ENCODE measurements at regions not wholly inside any gene's neighbourhood (a gene's known extent, or its start where the extent isn't known, plus 50 kb on each side); places are given as distances from the start of the nearest gene placed in this dataset.
"Not testable (repeated sequence)": the region's sequence is repeated elsewhere in the genome, so short reads cannot be mapped to it uniquely, and the experiment has no call there.

DNA sequence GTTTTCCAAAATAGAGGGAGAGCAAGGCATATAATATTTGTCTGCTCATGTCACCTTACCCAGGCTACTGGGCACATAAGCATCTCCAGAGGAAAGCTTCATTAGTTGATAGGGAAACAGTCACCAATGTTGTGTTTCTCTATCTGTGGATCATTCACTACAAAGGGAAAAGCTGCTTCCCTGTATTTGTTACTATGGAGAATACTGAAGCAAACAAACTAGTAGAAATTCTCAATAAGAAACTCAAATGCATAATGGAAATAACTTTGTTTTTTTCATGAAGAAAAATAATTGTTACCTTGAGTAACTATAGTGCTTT, 138.2 kb downstream of the PCSK1 start:
- TF ChIP-seq, protein P1, sequence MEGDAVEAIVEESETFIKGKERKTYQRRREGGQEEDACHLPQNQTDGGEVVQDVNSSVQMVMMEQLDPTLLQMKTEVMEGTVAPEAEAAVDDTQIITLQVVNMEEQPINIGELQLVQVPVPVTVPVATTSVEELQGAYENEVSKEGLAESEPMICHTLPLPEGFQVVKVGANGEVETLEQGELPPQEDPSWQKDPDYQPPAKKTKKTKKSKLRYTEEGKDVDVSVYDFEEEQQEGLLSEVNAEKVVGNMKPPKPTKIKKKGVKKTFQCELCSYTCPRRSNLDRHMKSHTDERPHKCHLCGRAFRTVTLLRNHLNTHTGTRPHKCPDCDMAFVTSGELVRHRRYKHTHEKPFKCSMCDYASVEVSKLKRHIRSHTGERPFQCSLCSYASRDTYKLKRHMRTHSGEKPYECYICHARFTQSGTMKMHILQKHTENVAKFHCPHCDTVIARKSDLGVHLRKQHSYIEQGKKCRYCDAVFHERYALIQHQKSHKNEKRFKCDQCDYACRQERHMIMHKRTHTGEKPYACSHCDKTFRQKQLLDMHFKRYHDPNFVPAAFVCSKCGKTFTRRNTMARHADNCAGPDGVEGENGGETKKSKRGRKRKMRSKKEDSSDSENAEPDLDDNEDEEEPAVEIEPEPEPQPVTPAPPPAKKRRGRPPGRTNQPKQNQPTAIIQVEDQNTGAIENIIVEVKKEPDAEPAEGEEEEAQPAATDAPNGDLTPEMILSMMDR (conservative IDR thresholded peaks at IDR 0.05; ENCODE audit: low read length) = no peak
- DNase-seq (ENCODE audit: low read depth) = no peak
- H3K4me3 ChIP-seq (ENCODE audit: low read length) = no peak overlapping the region

DNA sequence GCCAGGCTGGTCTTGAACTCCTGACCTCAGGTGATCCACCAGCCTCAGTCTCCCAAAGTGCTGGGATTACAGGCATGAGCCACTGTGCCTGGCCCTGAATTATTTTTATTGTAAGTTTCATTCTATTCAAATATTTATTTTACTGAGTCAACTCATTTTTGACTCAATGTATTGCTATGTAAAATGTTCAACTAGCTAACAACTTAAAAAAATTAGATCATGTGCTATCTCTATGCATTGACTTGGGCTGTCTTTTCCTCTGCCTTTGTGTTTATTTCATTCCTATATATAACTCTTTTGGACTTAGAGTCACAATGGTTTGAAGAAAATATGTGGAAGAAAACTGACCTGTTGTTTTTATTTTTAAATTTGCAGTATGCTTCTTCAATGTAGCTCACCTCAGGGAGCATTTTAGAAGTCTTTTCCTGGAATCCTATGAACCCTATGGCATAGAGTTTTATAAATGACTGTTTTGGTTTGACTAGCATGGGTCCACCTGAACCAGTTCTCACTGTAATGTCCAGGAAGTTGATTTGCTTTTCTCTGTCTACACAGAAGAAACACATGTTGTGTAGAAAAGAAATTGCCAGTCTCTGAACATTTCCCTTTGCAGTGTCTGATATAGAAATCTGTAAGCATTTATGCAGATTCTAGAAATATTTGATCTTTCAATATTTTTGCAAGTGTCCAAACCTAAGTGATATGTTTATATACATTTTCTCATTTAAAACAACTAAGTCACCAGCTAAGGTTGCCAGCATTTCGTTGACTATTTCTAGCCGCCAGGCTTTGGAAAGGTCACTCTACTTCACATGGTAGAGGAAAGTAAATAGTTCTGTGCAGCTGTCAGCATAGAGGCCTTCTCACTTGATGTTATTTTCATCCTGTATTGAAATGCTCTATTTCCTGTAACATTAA, 138.8 kb downstream of the PCSK1 start:
- no peak for DNase-seq (ENCODE audit: low read depth)
- TF ChIP-seq, protein P1 (conservative IDR thresholded peaks at IDR 0.05; ENCODE audit: low read length) = no peak

DNA sequence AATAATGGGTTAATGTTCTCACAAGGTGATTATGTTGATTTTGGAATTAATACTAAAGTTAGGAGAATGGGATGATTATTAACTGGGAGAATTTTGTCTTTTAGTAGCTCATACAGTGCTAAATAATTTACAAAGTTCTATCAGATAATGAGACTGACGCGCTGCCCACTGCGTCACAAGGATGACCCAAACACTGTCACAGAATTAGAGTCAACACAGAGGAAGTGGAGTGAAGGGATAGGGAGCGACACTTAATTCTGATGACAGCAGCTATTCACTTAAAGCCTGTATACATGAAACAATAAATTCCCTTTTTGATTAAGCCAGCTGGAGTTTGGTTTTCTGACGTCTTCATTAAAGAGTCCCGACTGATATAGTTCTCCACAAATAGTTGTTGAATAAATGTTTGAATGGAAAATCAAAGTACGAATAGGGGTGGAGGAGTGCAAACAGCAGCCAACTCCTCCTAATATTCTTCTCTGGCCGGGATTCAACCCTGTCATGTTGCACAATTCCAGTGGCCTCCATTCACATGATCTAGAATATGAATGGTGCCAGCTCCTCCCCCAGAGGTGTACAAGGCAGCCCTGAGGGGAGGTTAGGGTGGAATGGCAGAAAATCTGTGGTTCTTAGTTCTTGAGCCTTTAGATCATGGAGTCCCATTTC, 140.3 kb downstream of the PCSK1 start:
- peak; percentile 25 for DNase-seq (ENCODE audit: low read depth)
- TF ChIP-seq, protein P1 (conservative IDR thresholded peaks at IDR 0.05; ENCODE audit: low read length) = no peak
- no peak overlapping the region for H3K4me3 ChIP-seq (ENCODE audit: low read length)

More for the DNA sequence above, 138.8 kb downstream of the PCSK1 start:
- H3K4me3 ChIP-seq (ENCODE audit: low read length) = no peak overlapping the region

DNA sequence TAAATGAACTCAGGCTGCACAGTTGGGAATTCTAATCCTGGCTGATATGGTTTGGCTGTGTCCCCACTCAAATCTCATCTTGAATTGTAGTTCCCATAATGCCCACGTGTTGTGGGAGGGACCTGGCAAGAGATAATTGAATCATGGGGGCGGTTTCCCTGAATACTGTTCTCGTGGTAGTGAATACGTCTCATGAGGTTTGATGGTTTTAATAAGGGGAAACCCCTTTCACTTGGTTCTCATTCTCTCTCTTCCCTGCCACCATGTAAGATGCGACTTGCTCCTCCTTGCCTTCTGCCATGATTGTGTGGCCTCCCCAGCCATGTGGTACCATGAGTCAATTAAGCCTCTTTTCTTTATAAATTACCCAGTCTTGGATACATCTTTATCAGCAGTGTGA, 143.8 kb downstream of the PCSK1 start:
- not testable (repeated sequence) for H3K4me3 ChIP-seq (ENCODE audit: low read length); DNase-seq (ENCODE audit: low read depth)

DNA sequence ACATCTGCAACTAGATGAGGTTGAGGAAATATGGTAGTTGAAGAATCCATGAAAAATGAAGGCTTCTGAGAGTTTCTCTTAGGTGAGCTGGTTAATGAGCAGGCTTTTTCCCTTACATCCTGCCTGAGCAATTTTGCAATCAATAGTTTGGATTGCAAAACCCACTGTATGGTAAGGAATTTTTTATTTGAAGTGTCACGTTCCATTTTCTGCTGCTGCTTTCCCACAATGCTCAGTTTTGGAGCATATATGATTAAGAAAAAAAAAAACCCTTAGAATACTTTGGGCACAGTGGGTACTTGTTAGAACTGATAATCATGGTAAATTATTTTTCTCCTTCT, 144.2 kb downstream of the PCSK1 start:
- DNase-seq (ENCODE audit: low read depth) = peak; percentile 51
- H3K4me3 ChIP-seq (ENCODE audit: low read length) = no peak overlapping the region
- TF ChIP-seq, protein P1 (conservative IDR thresholded peaks at IDR 0.05; ENCODE audit: low read length) = no peak

DNA sequence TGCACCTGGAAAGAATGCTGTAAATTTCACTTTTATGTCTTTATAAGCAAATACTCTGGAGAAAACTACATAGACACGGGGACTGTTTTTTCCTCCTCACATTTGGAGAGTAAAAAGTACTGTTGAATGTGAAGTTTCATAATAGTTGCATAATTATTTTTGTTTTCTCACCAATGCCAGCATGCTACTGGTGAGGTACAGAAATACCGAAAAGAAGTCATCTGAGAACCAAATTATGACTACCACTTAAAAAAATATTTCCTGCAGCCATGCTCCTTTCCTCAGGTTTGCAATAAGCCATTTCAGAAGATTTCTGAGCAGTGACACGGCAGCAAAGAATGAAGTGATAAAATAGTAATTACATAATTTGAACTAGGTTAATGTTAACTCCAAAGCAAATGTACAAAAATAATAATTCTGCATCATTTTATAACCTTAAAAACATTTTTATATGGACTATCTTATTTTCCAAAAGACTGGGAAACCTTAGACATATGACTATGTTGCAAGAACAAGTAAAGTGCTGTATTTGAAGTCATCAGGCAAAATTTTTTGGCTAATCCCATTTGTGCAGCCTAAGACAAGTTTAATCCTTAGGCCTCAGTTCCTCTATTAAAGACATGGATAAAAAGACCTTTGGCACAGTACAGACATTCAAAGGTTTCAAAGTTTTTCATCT, 144.7 kb downstream of the PCSK1 start:
- H3K4me3 ChIP-seq (ENCODE audit: low read length) = no peak overlapping the region
- TF ChIP-seq, protein P1 (conservative IDR thresholded peaks at IDR 0.05; ENCODE audit: low read length) = no peak
- DNase-seq (ENCODE audit: low read depth) = peak; percentile 58

DNA sequence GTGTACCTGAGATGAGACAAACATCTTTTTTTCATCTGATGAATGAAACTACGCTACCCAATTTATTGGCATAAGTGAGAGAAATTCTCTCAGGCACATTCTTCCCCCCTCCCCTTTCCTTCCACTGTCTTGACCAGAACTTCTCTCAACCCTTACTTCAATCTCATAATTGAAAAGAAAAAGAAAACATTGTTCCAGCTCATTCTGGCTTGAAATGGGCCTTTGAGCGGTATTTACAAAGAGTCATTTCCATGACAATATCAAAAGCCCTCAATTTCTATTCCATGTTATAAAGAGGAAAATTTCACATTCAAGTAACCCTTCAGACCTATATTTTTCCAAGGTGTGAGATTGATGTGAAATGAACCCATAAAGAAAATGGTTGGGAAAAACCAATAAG, 145.9 kb downstream of the PCSK1 start:
- no peak for DNase-seq (ENCODE audit: low read depth)

More for the DNA sequence above, 145.9 kb downstream of the PCSK1 start:
- TF ChIP-seq, protein P1 (conservative IDR thresholded peaks at IDR 0.05; ENCODE audit: low read length) = no peak
- H3K4me3 ChIP-seq (ENCODE audit: low read length) = no peak overlapping the region

Measured in AG10803 (cell line).